Liver (tissue), 8 donors: ENCODE measurements at regions not wholly inside any gene's neighbourhood (a gene's known extent, or its start where the extent isn't known, plus 50 kb on each side); places are given as distances from the start of the nearest gene placed in this dataset.

Experiments used
- DNase-seq: peaks from one replicate; pipeline ENCODE4 v3.0.0-alpha.2; 2017; ENCODE audit warnings: low spot score
- H3K27ac ChIP-seq, 2 donors: one replicate each; pipeline ENCODE4 v1.7.0; 2013; ENCODE audit warnings: inconsistent platforms in 2 of 2, low read length in 2 of 2, control low read depth in 1 of 2, low read depth in 1 of 2, mild to moderate bottlenecking in 1 of 2
- H3K27me3 ChIP-seq, 4 donors: one replicate each; pipeline versions ENCODE4 v1.6.1 to v1.7.0; 2013; ENCODE audit warnings: low read length in 3 of 4, inconsistent platforms in 1 of 4, mild to moderate bottlenecking in 1 of 4, moderate library complexity in 1 of 4; ENCODE audit not compliant: control insufficient read depth in 4 of 4, insufficient read depth in 4 of 4
- H3K36me3 ChIP-seq, 4 donors: one replicate each; pipeline versions ENCODE4 v1.6.1 to v1.7.0; 2013; ENCODE audit warnings: low read length in 3 of 4, mild to moderate bottlenecking in 3 of 4, low read depth in 1 of 4, moderate library complexity in 1 of 4; ENCODE audit not compliant: control insufficient read depth in 4 of 4, insufficient read depth in 3 of 4
- H3K4me1 ChIP-seq, 4 donors: one replicate each; pipeline versions ENCODE4 v1.6.1 to v1.7.0; 2013; ENCODE audit warnings: low read length in 3 of 4, mild to moderate bottlenecking in 3 of 4, moderate library complexity in 1 of 4; ENCODE audit not compliant: control insufficient read depth in 4 of 4, insufficient read depth in 4 of 4
- H3K4me3 ChIP-seq, 3 donors: one replicate each; pipeline versions ENCODE4 v1.6.1 to v1.7.0; 2013; ENCODE audit warnings: low read length in 3 of 3, control low read depth in 1 of 3, low read depth in 1 of 3, mild to moderate bottlenecking in 1 of 3
- H3K9ac ChIP-seq, 2 donors: one replicate each; pipeline ENCODE4 v1.7.0; 2013; ENCODE audit warnings: low read length in 2 of 2, mild to moderate bottlenecking in 2 of 2, moderate library complexity in 2 of 2, control low read depth in 1 of 2, low read depth in 1 of 2
- H3K9me3 ChIP-seq, 4 donors: one replicate each; pipeline versions ENCODE4 v1.6.1 to v1.7.0; 2013; ENCODE audit warnings: low read length in 3 of 4; ENCODE audit not compliant: control insufficient read depth in 4 of 4
- CTCF ChIP-seq: fragments of 150-350 bp; IDR thresholded peaks from 2 replicates; pipeline ENCODE4 v1.5.1; 2017; ENCODE audit warnings: improper control_type of control experiment, low read depth, low read length; ENCODE audit not compliant: missing input control
- EGR1 ChIP-seq, 2 donors: IDR thresholded peaks; 2 replicates each; pipeline ENCODE4 v1.6.1; 2016 to 2018; ENCODE audit warnings: antibody characterized with exemption in 2 of 2, low read depth in 2 of 2
- FOXA1 ChIP-seq: IDR thresholded peaks from 2 replicates; pipeline ENCODE4 v1.6.1; 2016; ENCODE audit warnings: antibody characterized with exemption
- FOXA2 ChIP-seq: IDR thresholded peaks from 2 replicates; pipeline ENCODE4 v1.6.1; 2016; ENCODE audit warnings: antibody characterized with exemption
- GABPA ChIP-seq, 2 donors: IDR thresholded peaks in 1 of 2; conservative IDR thresholded peaks in 1 of 2; 2 replicates each; pipeline ENCODE4 v1.6.1; 2016; ENCODE audit warnings: antibody characterized with exemption in 2 of 2, mild to moderate bottlenecking in 1 of 2, moderate library complexity in 1 of 2
- HNF4A ChIP-seq, 2 donors: conservative IDR thresholded peaks; 2 replicates each; pipeline ENCODE4 v1.6.1; 2016; ENCODE audit warnings: antibody characterized with exemption in 2 of 2, mild to moderate bottlenecking in 2 of 2
- HNF4G ChIP-seq: IDR thresholded peaks from 2 replicates; pipeline ENCODE4 v1.6.1; 2016; ENCODE audit warnings: antibody characterized with exemption
- JUND ChIP-seq, 2 donors: IDR thresholded peaks; 2 replicates each; pipeline ENCODE4 v1.6.1; 2016; ENCODE audit warnings: antibody characterized with exemption in 2 of 2
- NR2F2 ChIP-seq: IDR thresholded peaks from 2 replicates; pipeline ENCODE4 v1.6.1; 2016; ENCODE audit warnings: antibody characterized with exemption
- RAD21 ChIP-seq, 2 donors: IDR thresholded peaks; 2 replicates each; pipeline ENCODE4 v1.6.1; 2016; ENCODE audit warnings: antibody characterized with exemption in 2 of 2, mild to moderate bottlenecking in 2 of 2
- SP1 ChIP-seq: IDR thresholded peaks from 2 replicates; pipeline ENCODE4 v1.6.1; 2018; ENCODE audit warnings: antibody characterized with exemption, mild to moderate bottlenecking
- TAF1 ChIP-seq: conservative IDR thresholded peaks from 2 replicates; pipeline ENCODE4 v1.6.1; 2016; ENCODE audit warnings: antibody characterized with exemption, mild to moderate bottlenecking
- YY1 ChIP-seq: IDR thresholded peaks from 2 replicates; pipeline ENCODE4 v1.6.1; 2016; ENCODE audit warnings: antibody characterized with exemption, mild to moderate bottlenecking
- WGBS: extraction: QIAGEN DNeasy Blood & Tissue Kit; methylation state at CpG from one replicate; pipeline ENCODE4 v1.1.7; 2013; 5-methylcytosine and 5-hydroxymethylcytosine counted together
- TF ChIP-seq, protein P1 (sequence below): IDR thresholded peaks from 2 replicates; pipeline ENCODE4 v1.6.1; 2016; ENCODE audit warnings: antibody characterized with exemption
- TF ChIP-seq, protein P2 (sequence below): IDR thresholded peaks from 2 replicates; pipeline ENCODE4 v1.6.1; 2016; ENCODE audit warnings: antibody characterized with exemption
- TF ChIP-seq, protein P3 (sequence below): IDR thresholded peaks from 2 replicates; pipeline ENCODE4 v1.6.1; 2016; ENCODE audit warnings: antibody characterized with exemption, mild to moderate bottlenecking
- TF ChIP-seq, protein P4 (sequence below): IDR thresholded peaks from 2 replicates; pipeline ENCODE4 v1.6.1; 2016; ENCODE audit warnings: antibody characterized with exemption
- donor health status: healthy.
- donor health status: healthy.
- donor health status: healthy.
- donor health status: healthy.
- donor health status: healthy.

- WGBS: 92% methylated on average over 2 of the region's 2 CpGs
- H3K4me3 ChIP-seq: no peak overlapping the region
- peaks cover 8 to 32% (median 21%) of the 10 kb centered on the region in 4 donors for H3K4me1 ChIP-seq
- TF ChIP-seq FOXA1 (no peak), TAF1 (no peak), GABPA (IDR thresholded peaks at IDR 0.05 in 1 of 2, conservative IDR thresholded peaks at IDR 0.05 in 1 of 2) (no peak), EGR1 (IDR thresholded peaks at IDR 0.05; ENCODE audit: low read depth in 2 of 2) (no peak), HNF4G (no peak), NR2F2 (no peak), JUND (IDR thresholded peaks at IDR 0.05) (no peak), CTCF (no peak), FOXA2 (no peak), YY1 (no peak), RAD21 (IDR thresholded peaks at IDR 0.05) (no peak), SP1 (no peak), HNF4A (conservative IDR thresholded peaks at IDR 0.05) (no peak)
- TF ChIP-seq, protein P1, sequence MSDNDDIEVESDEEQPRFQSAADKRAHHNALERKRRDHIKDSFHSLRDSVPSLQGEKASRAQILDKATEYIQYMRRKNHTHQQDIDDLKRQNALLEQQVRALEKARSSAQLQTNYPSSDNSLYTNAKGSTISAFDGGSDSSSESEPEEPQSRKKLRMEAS: no peak
- TF ChIP-seq, protein P2, sequence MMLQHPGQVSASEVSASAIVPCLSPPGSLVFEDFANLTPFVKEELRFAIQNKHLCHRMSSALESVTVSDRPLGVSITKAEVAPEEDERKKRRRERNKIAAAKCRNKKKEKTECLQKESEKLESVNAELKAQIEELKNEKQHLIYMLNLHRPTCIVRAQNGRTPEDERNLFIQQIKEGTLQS: no peak
- TF ChIP-seq, protein P3, sequence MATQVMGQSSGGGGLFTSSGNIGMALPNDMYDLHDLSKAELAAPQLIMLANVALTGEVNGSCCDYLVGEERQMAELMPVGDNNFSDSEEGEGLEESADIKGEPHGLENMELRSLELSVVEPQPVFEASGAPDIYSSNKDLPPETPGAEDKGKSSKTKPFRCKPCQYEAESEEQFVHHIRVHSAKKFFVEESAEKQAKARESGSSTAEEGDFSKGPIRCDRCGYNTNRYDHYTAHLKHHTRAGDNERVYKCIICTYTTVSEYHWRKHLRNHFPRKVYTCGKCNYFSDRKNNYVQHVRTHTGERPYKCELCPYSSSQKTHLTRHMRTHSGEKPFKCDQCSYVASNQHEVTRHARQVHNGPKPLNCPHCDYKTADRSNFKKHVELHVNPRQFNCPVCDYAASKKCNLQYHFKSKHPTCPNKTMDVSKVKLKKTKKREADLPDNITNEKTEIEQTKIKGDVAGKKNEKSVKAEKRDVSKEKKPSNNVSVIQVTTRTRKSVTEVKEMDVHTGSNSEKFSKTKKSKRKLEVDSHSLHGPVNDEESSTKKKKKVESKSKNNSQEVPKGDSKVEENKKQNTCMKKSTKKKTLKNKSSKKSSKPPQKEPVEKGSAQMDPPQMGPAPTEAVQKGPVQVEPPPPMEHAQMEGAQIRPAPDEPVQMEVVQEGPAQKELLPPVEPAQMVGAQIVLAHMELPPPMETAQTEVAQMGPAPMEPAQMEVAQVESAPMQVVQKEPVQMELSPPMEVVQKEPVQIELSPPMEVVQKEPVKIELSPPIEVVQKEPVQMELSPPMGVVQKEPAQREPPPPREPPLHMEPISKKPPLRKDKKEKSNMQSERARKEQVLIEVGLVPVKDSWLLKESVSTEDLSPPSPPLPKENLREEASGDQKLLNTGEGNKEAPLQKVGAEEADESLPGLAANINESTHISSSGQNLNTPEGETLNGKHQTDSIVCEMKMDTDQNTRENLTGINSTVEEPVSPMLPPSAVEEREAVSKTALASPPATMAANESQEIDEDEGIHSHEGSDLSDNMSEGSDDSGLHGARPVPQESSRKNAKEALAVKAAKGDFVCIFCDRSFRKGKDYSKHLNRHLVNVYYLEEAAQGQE: no peak
- TF ChIP-seq, protein P4, sequence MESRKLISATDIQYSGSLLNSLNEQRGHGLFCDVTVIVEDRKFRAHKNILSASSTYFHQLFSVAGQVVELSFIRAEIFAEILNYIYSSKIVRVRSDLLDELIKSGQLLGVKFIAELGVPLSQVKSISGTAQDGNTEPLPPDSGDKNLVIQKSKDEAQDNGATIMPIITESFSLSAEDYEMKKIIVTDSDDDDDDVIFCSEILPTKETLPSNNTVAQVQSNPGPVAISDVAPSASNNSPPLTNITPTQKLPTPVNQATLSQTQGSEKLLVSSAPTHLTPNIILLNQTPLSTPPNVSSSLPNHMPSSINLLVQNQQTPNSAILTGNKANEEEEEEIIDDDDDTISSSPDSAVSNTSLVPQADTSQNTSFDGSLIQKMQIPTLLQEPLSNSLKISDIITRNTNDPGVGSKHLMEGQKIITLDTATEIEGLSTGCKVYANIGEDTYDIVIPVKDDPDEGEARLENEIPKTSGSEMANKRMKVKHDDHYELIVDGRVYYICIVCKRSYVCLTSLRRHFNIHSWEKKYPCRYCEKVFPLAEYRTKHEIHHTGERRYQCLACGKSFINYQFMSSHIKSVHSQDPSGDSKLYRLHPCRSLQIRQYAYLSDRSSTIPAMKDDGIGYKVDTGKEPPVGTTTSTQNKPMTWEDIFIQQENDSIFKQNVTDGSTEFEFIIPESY: no peak
- H3K9ac ChIP-seq: no peak overlapping the region
- H3K36me3 ChIP-seq: no peaks in the 10 kb centered on the region
- no peak overlapping the region for H3K27ac ChIP-seq
- H3K27me3 ChIP-seq: no peaks in the 10 kb centered on the region
- no peaks in the 10 kb centered on the region for H3K9me3 ChIP-seq
- no peak for DNase-seq
Observed at GRCh38 chr5:96329886-96330529, 103.0 kb downstream of the PCSK1 start.
